ENCODE measurements at regions not wholly inside any gene's neighbourhood (a gene's known extent, or its start where the extent isn't known, plus 50 kb on each side); places are given as distances from the start of the nearest gene placed in this dataset.
"Not testable (repeated sequence)": the region's sequence is repeated elsewhere in the genome, so short reads cannot be mapped to it uniquely, and the experiment has no call there.

DNA sequence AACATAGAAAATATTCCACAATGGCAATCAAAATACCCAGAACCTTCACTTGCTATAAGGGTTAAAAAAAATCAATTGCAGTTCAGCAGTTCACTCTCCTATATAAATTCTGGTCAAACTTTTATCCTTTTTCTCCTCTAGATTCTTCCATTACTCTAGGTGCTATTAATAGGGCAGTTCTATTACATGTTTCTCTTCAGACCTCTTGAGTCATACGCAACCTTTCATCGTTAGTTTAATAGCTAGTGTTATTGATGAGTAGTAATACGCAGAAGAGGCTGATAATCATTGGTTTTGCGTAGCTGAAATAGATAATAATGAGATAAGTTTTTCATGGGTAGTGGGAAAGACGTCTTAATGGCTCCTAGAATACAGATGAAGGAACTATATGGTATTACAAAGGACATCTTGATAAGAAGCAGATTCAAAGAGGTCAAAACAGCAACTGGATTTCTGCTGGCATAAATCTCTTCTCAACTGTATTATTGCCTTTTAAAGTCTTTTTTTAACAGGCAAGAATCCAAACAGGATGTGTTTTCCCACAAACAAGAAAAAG lies 118.3 kb upstream of the STARD13 start:
- ChIA-PET POLR2A (no interaction called here), CTCF (interaction anchor here (1.2 kb wide), 1 partner anchor 69 kb away, joined by 3 read pairs; no protein-coding TSS in a partner anchor)
- TF ChIP-seq, protein P1, sequence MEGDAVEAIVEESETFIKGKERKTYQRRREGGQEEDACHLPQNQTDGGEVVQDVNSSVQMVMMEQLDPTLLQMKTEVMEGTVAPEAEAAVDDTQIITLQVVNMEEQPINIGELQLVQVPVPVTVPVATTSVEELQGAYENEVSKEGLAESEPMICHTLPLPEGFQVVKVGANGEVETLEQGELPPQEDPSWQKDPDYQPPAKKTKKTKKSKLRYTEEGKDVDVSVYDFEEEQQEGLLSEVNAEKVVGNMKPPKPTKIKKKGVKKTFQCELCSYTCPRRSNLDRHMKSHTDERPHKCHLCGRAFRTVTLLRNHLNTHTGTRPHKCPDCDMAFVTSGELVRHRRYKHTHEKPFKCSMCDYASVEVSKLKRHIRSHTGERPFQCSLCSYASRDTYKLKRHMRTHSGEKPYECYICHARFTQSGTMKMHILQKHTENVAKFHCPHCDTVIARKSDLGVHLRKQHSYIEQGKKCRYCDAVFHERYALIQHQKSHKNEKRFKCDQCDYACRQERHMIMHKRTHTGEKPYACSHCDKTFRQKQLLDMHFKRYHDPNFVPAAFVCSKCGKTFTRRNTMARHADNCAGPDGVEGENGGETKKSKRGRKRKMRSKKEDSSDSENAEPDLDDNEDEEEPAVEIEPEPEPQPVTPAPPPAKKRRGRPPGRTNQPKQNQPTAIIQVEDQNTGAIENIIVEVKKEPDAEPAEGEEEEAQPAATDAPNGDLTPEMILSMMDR (IDR thresholded peaks at IDR 0.05; ENCODE audit: control extremely low read depth, extremely low read depth, low read depth, missing control alignments) = no peak
- no peak for DNase-seq (ENCODE audit: extremely low spot score)

DNA sequence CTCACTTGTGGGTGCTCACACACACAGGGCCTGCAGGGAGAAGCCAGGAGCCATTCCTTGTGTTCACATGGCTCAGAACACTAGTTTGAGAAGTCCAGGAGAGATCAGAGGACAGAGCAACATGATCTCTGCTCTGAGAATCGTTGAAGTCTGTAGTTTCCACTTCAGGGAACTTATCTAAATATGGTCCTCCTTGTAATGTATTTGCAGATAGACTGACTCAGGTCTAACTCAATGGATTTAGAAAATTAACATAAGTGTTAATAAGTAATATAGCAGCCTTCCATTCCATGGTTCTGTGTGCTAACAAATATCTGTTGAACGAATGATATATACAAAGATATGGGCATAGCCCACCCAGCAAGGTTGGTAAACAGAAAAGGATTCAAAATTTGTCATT lies 119.8 kb upstream of the STARD13 start:
- CTCF ChIA-PET = interaction anchor here (0.8 to 1.0 kb wide), 3 partner anchors 8 to 21 kb away, joined by 3 read pairs; no protein-coding TSS in a partner anchor
- DNase-seq (ENCODE audit: extremely low spot score) = no peak
- TF ChIP-seq, protein P1 (IDR thresholded peaks at IDR 0.05; ENCODE audit: control extremely low read depth, extremely low read depth, low read depth, missing control alignments) = no peak
- POLR2A ChIA-PET = no interaction called here

DNA sequence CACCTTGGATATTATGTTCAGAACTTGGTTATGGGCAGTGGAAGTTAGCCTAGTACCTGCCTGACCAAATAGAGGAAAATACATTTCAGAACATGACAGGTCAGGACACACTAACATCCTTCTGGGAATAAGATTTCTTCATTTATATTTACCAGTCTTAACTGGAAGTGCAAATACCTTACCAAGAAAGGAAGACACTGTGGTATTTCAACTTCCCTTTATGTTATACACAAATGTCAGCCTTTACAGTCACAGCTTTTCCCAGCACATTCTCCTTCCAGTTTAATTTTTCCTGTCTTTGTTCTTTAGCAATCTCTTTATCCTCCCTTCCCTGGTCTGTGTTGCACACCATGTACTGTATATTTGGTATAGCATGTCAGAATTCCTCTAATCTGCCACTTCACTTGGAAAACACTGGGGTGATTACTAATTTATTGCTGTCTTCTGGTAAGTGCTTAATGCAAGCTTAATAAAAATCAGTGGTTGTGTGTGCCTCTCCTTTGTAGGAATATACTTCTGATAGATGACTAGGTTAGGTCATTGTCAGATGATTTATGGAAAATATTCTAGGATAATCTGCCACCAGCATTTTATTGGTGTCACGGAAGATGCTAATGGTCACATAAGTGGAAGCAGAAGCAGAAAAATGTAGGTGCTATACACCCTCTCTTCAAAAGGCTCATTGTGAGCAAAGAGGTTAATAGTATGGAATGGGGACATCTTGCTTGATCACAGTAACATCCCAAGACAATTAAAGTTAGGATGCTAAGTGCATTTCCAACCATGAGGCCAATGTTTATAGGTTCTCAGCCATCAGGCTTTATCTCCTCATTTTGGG lies 124.3 kb upstream of the STARD13 start:
- ChIA-PET CTCF (no interaction called here), POLR2A (no interaction called here)
- TF ChIP-seq, protein P1 (IDR thresholded peaks at IDR 0.05; ENCODE audit: control extremely low read depth, extremely low read depth, low read depth, missing control alignments) = no peak
- DNase-seq (ENCODE audit: extremely low spot score) = no peak

DNA sequence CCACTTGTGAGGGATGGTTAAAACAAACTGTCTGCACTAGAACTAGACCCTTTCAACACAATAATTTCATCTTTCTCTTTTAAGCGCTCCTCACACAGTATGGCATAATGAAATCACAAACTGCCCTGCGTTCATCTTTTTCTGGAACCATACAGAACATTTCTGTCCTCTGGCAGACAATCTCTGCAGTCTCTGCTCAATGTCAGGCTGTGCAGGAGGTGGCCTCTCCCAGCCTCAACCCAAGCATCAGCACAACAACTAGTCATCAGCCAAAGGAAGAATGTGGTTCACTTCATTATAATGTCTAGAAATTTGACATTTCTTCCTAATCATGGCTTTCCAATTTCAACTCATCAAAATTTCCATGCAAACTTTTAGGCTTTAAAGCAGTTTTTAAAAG lies 125.1 kb upstream of the STARD13 start:
- CTCF ChIA-PET = no interaction called here
- DNase-seq (ENCODE audit: extremely low spot score) = no peak
- POLR2A ChIA-PET = no interaction called here
- TF ChIP-seq, protein P1 (IDR thresholded peaks at IDR 0.05; ENCODE audit: control extremely low read depth, extremely low read depth, low read depth, missing control alignments) = no peak

DNA sequence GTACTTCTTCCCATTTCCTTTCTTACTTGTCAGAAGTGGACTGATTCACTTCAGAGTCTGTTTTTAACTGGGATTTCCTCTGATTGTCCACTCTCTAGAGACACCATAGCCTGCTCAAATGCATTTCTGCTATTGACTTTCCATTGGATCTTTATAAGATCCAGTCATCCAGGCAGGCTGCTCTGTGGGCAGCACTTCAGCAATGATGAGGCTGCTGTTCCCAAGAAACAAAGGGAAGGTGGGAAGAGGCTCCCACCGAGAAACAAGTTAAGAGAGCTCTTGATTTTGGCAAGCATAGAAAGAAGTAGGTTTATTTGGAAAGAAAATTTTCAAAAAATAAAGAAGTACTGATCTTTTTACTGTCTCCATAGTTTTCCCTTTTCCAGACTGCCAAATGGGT lies 125.8 kb upstream of the STARD13 start:
- CTCF ChIA-PET = no interaction called here
- TF ChIP-seq, protein P1 (IDR thresholded peaks at IDR 0.05; ENCODE audit: control extremely low read depth, extremely low read depth, low read depth, missing control alignments) = no peak

DNA sequence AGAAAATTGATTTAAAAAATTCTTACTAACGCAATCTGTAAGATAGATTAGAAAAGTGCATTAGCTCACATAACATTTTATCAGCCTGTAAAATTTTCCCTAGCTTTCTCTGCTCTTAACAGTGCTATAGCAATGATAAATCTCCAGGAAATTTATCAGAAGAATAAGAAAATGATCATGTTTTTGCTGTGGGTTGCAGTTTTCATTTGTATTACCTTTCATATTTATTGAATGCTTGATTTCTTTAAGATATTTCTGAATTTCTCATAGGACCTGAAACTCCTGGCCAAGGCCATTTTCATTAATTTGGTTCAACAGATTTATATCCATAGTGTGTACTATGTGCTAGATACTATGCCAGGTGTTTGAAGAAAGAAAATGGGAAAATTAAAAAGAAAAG lies 130.3 kb upstream of the STARD13 start:
- TF ChIP-seq, protein P1 (IDR thresholded peaks at IDR 0.05; ENCODE audit: control extremely low read depth, extremely low read depth, low read depth, missing control alignments) = no peak
- POLR2A ChIA-PET = no interaction called here
- no peak for DNase-seq (ENCODE audit: extremely low spot score)
- CTCF ChIA-PET = interaction anchor here (1.1 kb wide), 1 partner anchor 8 kb away, joined by 4 read pairs; no protein-coding TSS in a partner anchor

More for the DNA sequence above, 125.8 kb upstream of the STARD13 start:
- DNase-seq (ENCODE audit: extremely low spot score) = no peak
- POLR2A ChIA-PET = no interaction called here

DNA sequence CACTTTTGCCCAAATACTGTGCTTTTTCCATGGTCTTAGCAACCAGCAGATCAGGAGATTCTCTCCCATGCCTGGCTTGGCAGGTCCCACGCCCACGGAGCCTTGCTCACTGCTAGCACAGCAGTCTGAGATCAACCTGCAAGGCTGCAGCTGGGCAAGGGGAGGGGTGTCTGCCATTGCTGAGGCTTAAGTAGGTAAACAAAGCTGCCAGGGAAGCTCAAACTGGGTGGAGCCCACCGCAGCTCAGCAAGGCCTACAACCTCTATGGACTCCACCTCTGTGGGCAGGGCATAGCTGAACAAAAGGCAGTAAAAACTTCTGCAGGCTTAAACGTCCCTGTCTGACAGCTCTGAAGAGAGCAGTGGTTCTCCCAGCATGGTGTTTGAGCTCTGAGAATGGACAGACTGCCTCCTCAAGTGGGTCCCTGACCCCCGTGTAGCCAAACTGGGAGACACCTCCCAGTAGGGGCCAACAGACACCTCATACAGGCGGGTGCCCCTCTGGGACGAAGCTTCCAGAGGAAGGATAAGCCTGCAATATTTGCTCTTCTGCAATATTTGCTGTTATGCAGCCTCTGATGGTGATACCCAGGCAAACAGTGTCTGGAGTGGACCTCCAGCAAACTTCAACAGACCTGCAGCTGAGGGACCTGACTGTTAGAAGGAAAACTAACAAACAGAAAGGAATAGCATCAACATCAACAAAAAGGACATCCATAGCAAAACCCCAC lies 132.8 kb upstream of the STARD13 start:
- POLR2A ChIA-PET; DNase-seq (ENCODE audit: extremely low spot score); CTCF ChIA-PET: not testable (repeated sequence)

DNA sequence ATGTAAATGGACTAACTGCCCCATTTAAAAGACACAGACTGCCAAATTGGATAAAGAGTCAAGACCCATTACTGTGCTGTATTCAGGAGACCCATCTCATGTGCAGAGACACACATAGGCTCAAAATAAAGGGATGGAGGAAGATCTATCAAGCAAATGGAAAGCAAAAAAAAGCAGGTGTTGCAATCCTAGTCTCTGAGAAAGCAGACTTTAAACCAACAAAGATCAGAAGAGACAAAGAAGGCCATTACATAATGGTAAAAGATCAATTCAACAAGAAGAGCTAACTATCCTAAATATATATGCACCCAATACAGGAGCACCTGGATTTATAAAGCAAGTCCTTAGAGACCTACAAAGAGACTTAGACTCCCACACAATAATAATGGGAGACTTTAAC lies 134.6 kb upstream of the STARD13 start:
- CTCF ChIA-PET; DNase-seq (ENCODE audit: extremely low spot score); POLR2A ChIA-PET: not testable (repeated sequence)
